ENCODE measurements at regions not wholly inside any gene's neighbourhood (a gene's known extent, or its start where the extent isn't known, plus 50 kb on each side); places are given as distances from the start of the nearest gene placed in this dataset.

DNA sequence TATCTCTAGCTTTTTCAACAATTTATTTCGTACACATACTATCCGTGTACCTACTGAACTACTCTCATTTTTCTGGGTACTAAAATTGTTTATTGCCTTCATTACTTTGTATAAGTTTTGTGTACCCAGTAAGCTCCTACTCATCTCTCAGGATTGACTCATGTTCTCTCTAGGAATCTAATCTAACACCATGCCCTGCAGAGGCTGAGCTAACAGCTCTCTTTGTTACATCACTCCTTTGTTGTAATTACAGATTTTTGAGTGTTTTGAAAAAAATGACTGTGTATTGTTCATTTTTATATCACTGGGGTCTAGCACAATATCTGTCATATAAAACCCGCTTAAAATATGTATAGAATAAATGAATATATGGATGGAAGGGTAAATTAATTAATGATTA, 167.1 kb downstream of the ATP6V1G3 start (continued):
- TF ChIP-seq TAF1 (IDR thresholded peaks at IDR 0.05; ENCODE audit: low read depth, low read length), result no peak

All from H1 (cell line).